Chondrocyte (in vitro differentiated cells): ENCODE measurements at regions not wholly inside any gene's neighbourhood (a gene's known extent, or its start where the extent isn't known, plus 50 kb on each side); places are given as distances from the start of the nearest gene placed in this dataset.

ENCODE experiments used
- DNase-seq: peaks from one replicate; pipeline ENCODE4 v3.0.0; 2021; ENCODE audit warnings: mixed read lengths, low spot score
- H3K27ac Mint-ChIP-seq: one replicate; pipeline ENCODE4 v1.8.0; 2021; ENCODE audit warnings: mild to moderate bottlenecking, moderate library complexity, mixed read lengths; ENCODE audit not compliant: unreplicated experiment
- H3K27me3 Mint-ChIP-seq: 2 replicates; pipeline ENCODE4 v1.8.0; 2021; ENCODE audit warnings: low read depth, mixed read lengths
- H3K36me3 Mint-ChIP-seq: 2 replicates; pipeline ENCODE4 v1.8.0; 2021; ENCODE audit warnings: low read depth, mixed read lengths
- H3K4me1 Mint-ChIP-seq: 2 replicates; pipeline ENCODE4 v1.8.0; 2021; ENCODE audit warnings: low read depth, mild to moderate bottlenecking, mixed read lengths
- H3K4me3 Mint-ChIP-seq: one replicate; pipeline ENCODE4 v1.8.0; 2021; ENCODE audit warnings: mild to moderate bottlenecking, moderate library complexity, mixed read lengths; ENCODE audit not compliant: unreplicated experiment
- H3K9me3 Mint-ChIP-seq: 2 replicates; pipeline ENCODE4 v1.8.0; 2021; ENCODE audit warnings: low read depth, mixed read lengths
- CTCF ChIP-seq: fragments of 200-600 bp; sonication (generic); IDR thresholded peaks from 2 replicates; pipeline ENCODE4 v1.5.0; 2021; ENCODE audit warnings: antibody characterized with exemption, mild to moderate bottlenecking, moderate library complexity

DNA sequence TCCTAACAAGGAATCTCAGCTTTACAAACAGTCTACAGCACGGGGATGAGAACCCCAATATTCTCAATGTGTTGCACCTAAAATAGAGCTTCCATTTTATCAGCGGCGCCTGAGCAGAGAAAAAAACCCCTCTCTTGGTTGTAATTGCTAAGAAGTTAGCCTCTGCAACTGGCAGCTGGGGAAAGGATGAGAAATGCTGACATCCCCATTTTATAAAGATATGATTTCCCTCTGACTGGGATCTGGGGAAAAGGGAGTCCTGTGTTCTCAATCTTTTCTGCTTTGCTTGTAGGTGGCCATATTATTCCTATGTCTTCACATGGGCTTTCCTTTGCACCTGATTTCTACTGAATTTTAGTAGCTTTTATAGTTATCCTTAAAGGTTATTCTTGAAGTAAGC lies 981.4 kb upstream of the DDX18 start:
- H3K9me3 Mint-ChIP-seq: peaks cover 5% of the 10 kb centered on the region
- no peaks in the 10 kb centered on the region for H3K4me1 Mint-ChIP-seq
- no peak overlapping the region for H3K4me3 Mint-ChIP-seq
- H3K27me3 Mint-ChIP-seq: peaks cover 8% of the 10 kb centered on the region
- no peak for TF ChIP-seq CTCF
- no peak overlapping the region for H3K27ac Mint-ChIP-seq
- H3K36me3 Mint-ChIP-seq: no peaks in the 10 kb centered on the region
- DNase-seq: no peak

GRCh38 chr2:116842164-116842563 lies 972.3 kb upstream of the DDX18 start:
- no peak for DNase-seq
- peaks cover 3% of the 10 kb centered on the region for H3K9me3 Mint-ChIP-seq
- no peak for TF ChIP-seq CTCF
- H3K4me1 Mint-ChIP-seq: no peaks in the 10 kb centered on the region
- peaks cover 17% of the 10 kb centered on the region for H3K27me3 Mint-ChIP-seq
- H3K36me3 Mint-ChIP-seq: no peaks in the 10 kb centered on the region
- no peak overlapping the region for H3K27ac Mint-ChIP-seq
- no peak overlapping the region for H3K4me3 Mint-ChIP-seq

DNA sequence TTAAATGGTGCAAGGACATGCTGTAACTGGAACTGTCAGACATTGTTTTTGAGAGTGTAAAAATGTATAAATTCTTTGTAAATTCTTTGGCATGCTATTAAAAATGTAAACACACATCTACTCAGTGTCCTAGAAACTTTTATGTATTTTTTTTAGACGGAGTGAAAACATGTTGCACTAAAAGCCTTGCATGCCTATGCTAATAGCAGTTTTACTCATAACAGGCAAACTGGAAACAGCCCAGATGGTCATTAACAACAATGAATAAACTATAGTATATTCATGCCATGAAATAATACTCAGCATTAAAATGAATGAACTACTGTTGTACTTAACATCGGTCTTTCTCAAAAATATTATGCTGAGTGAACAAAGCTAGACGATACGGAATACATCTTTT lies 954.8 kb upstream of the DDX18 start:
- peaks cover 24% of the 10 kb centered on the region for H3K9me3 Mint-ChIP-seq
- no peaks in the 10 kb centered on the region for H3K27me3 Mint-ChIP-seq
- H3K4me3 Mint-ChIP-seq: no peak overlapping the region
- no peaks in the 10 kb centered on the region for H3K4me1 Mint-ChIP-seq
- H3K36me3 Mint-ChIP-seq: no peaks in the 10 kb centered on the region
- H3K27ac Mint-ChIP-seq: no peak overlapping the region
- DNase-seq: no peak
- no peak for TF ChIP-seq CTCF

DNA sequence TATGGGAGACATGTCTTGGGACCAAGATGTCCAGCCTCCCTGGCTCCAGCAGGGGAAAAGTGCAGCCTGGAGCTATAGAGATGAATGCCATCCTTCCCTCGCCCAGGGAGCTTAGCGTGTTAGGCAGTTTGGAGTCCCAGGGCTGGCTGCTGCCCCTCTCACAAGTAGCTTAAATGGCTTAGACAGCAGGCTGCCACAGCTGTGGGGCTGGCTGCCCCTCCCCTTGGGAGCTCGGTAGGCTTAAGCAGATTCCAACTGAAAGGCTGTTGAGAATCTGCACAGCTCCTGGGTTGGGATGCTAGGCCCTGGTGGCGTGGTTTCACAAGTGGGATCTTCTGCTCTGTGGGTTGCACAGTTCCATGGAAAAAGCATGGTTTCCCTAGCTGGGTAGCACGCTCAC lies 940.5 kb upstream of the DDX18 start:
- Mint-ChIP-seq H3K9me3 (peaks cover 11% of the 10 kb centered on the region), H3K27me3 (no peaks in the 10 kb centered on the region), H3K27ac (no peak overlapping the region), H3K4me1 (no peaks in the 10 kb centered on the region), H3K36me3 (no peaks in the 10 kb centered on the region), H3K4me3 (no peak overlapping the region)
- TF ChIP-seq CTCF: no peak
- DNase-seq: no peak

- Mint-ChIP-seq H3K27me3 (no peaks in the 10 kb centered on the region), H3K4me3 (no peak overlapping the region), H3K36me3 (no peaks in the 10 kb centered on the region), H3K4me1 (no peaks in the 10 kb centered on the region), H3K27ac (no peak overlapping the region), H3K9me3 (peaks cover 14% of the 10 kb centered on the region)
- no peak for DNase-seq
- TF ChIP-seq CTCF: no peak
These were observed 937.2 kb upstream of the DDX18 start for GRCh38 chr2:116877274-116877673.
